ENCODE measurements at regions not wholly inside any gene's neighbourhood (a gene's known extent, or its start where the extent isn't known, plus 50 kb on each side); places are given as distances from the start of the nearest gene placed in this dataset.

- no peak for DNase-seq (ENCODE audit: low spot score)
- Histone ChIP-seq H3K9me3 (ENCODE audit: control insufficient read depth in 4 of 4, low read length in 3 of 4) (peaks cover 0 to 2% (median 0%) of the 10 kb centered on the region in 4 donors), H3K9ac (ENCODE audit: low read depth in 1 of 2, low read length in 2 of 2) (no peak overlapping the region), H3K27ac (ENCODE audit: low read depth in 1 of 2, low read length in 2 of 2) (no peak overlapping the region), H3K27me3 (ENCODE audit: control insufficient read depth in 4 of 4, insufficient read depth in 4 of 4, low read length in 3 of 4) (no peaks in the 10 kb centered on the region), H3K36me3 (ENCODE audit: control insufficient read depth in 4 of 4, insufficient read depth in 3 of 4, low read depth in 1 of 4, low read length in 3 of 4) (no peaks in the 10 kb centered on the region), H3K4me3 (ENCODE audit: low read depth in 1 of 3, low read length in 3 of 3) (no peak overlapping the region), H3K4me1 (ENCODE audit: control insufficient read depth in 4 of 4, insufficient read depth in 4 of 4, low read length in 3 of 4) (peaks cover 0 to 1% (median 0%) of the 10 kb centered on the region in 4 donors)
- TF ChIP-seq MAX (IDR thresholded peaks at IDR 0.05) (no peak), YY1 (IDR thresholded peaks at IDR 0.05) (no peak), EGR1 (IDR thresholded peaks at IDR 0.05; ENCODE audit: low read depth in 2 of 2) (no peak), FOXA1 (IDR thresholded peaks at IDR 0.05) (no peak), RXRA (IDR thresholded peaks at IDR 0.05) (no peak), REST (IDR thresholded peaks at IDR 0.05) (no peak), SP1 (IDR thresholded peaks at IDR 0.05) (no peak), GABPA (IDR thresholded peaks at IDR 0.05 in 1 of 2, conservative IDR thresholded peaks at IDR 0.05 in 1 of 2) (no peak), FOXA2 (IDR thresholded peaks at IDR 0.05) (no peak), TAF1 (conservative IDR thresholded peaks at IDR 0.05) (no peak), CTCF (IDR thresholded peaks at IDR 0.05; ENCODE audit: low read depth, low read length, missing input control) (no peak), HNF4A (conservative IDR thresholded peaks at IDR 0.05) (no peak), HNF4G (IDR thresholded peaks at IDR 0.05) (no peak), NR2F2 (IDR thresholded peaks at IDR 0.05) (no peak), RAD21 (IDR thresholded peaks at IDR 0.05) (no peak), JUND (IDR thresholded peaks at IDR 0.05) (no peak)
- TF ChIP-seq, protein P1, sequence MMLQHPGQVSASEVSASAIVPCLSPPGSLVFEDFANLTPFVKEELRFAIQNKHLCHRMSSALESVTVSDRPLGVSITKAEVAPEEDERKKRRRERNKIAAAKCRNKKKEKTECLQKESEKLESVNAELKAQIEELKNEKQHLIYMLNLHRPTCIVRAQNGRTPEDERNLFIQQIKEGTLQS (IDR thresholded peaks at IDR 0.05), result no peak
- TF ChIP-seq, protein P2, sequence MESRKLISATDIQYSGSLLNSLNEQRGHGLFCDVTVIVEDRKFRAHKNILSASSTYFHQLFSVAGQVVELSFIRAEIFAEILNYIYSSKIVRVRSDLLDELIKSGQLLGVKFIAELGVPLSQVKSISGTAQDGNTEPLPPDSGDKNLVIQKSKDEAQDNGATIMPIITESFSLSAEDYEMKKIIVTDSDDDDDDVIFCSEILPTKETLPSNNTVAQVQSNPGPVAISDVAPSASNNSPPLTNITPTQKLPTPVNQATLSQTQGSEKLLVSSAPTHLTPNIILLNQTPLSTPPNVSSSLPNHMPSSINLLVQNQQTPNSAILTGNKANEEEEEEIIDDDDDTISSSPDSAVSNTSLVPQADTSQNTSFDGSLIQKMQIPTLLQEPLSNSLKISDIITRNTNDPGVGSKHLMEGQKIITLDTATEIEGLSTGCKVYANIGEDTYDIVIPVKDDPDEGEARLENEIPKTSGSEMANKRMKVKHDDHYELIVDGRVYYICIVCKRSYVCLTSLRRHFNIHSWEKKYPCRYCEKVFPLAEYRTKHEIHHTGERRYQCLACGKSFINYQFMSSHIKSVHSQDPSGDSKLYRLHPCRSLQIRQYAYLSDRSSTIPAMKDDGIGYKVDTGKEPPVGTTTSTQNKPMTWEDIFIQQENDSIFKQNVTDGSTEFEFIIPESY (IDR thresholded peaks at IDR 0.05), result no peak
- 75% methylated on average over 3 of the region's 3 CpGs for WGBS
Observed at GRCh38 chr3:25894101-25894500, 104.2 kb downstream of the OXSM start.

All from liver (tissue), 8 donors.